Mesendoderm (in vitro differentiated cells): ENCODE measurements at regions not wholly inside any gene's neighbourhood (a gene's known extent, or its start where the extent isn't known, plus 50 kb on each side); places are given as distances from the start of the nearest gene placed in this dataset.

Experiments used
- DNase-seq: peaks from one replicate; pipeline ENCODE4 v3.0.0; 2013
- H2AK5ac ChIP-seq: 2 replicates; pipeline ENCODE4 v1.6.1; 2013; ENCODE audit warnings: low read length, inconsistent platforms
- H2BK120ac ChIP-seq: 2 replicates; pipeline ENCODE4 v1.6.1; 2013; ENCODE audit warnings: low read depth, mild to moderate bottlenecking, low read length, moderate library complexity, mixed read lengths
- H2BK15ac ChIP-seq: replicated peaks from 2 replicates; pipeline ENCODE4 v1.6.1; 2013; ENCODE audit warnings: low read depth, mild to moderate bottlenecking, moderate library complexity
- H2BK5ac ChIP-seq: 2 replicates; pipeline ENCODE4 v1.6.1; 2013; ENCODE audit warnings: low read length, inconsistent platforms
- H3K18ac ChIP-seq: 2 replicates; pipeline ENCODE4 v1.6.1; 2013; ENCODE audit warnings: mild to moderate bottlenecking, low read length, mixed read lengths
- H3K23ac ChIP-seq: one replicate; pipeline ENCODE4 v1.6.1; 2013; ENCODE audit warnings: low read length
- H3K27ac ChIP-seq: 2 replicates; pipeline ENCODE4 v1.5.1; 2013; ENCODE audit warnings: low read depth, mild to moderate bottlenecking, inconsistent platforms, low read length, moderate library complexity
- H3K27me3 ChIP-seq: 2 replicates; pipeline ENCODE4 v1.6.1; 2013; ENCODE audit warnings: low read length, control low read depth, mild to moderate bottlenecking, inconsistent platforms; ENCODE audit not compliant: insufficient read depth, poor library complexity
- H3K36me3 ChIP-seq: 2 replicates; pipeline ENCODE4 v1.6.1; 2013; ENCODE audit warnings: low read length, inconsistent platforms; ENCODE audit not compliant: control insufficient read depth, insufficient read depth
- H3K4ac ChIP-seq: one replicate; pipeline ENCODE4 v1.6.1; 2013; ENCODE audit warnings: low read depth, mild to moderate bottlenecking, low read length, moderate library complexity
- H3K4me1 ChIP-seq: 2 replicates; pipeline ENCODE4 v1.6.1; 2013; ENCODE audit warnings: low read depth, low read length, inconsistent platforms; ENCODE audit not compliant: control insufficient read depth
- H3K4me2 ChIP-seq: 2 replicates; pipeline ENCODE4 v1.6.1; 2013; ENCODE audit warnings: low read length
- H3K4me3 ChIP-seq: 2 replicates; pipeline ENCODE4 v1.5.1; 2013; ENCODE audit warnings: mild to moderate bottlenecking, low read length
- H3K56ac ChIP-seq: one replicate; pipeline ENCODE4 v1.6.1; 2013; ENCODE audit warnings: low read length
- H3K79me1 ChIP-seq: 2 replicates; pipeline ENCODE4 v1.6.1; 2013; ENCODE audit warnings: low read length, inconsistent platforms
- H3K79me2 ChIP-seq: 2 replicates; pipeline ENCODE4 v1.6.1; 2013; ENCODE audit warnings: mild to moderate bottlenecking, low read length; ENCODE audit not compliant: control insufficient read depth, insufficient read depth
- H3K9ac ChIP-seq: 2 replicates; pipeline ENCODE4 v1.6.1; 2013; ENCODE audit warnings: low read length, inconsistent platforms
- H4K5ac ChIP-seq: one replicate; pipeline ENCODE4 v1.6.1; 2013; ENCODE audit warnings: low read length
- H4K8ac ChIP-seq: one replicate; pipeline ENCODE4 v1.6.1; 2013; ENCODE audit warnings: low read depth, mild to moderate bottlenecking, control low read depth, low read length, moderate library complexity
- WGBS: extraction: QIAGEN DNeasy Blood & Tissue Kit; methylation state at CpG from one replicate; pipeline ENCODE4 v1.1.7; 2013; ENCODE audit warnings: low lambda C conversion rate, missing lambda C conversion rate; ENCODE audit not compliant: insufficient coverage; ENCODE audit errors: extremely low coverage; 5-methylcytosine and 5-hydroxymethylcytosine counted together

DNA sequence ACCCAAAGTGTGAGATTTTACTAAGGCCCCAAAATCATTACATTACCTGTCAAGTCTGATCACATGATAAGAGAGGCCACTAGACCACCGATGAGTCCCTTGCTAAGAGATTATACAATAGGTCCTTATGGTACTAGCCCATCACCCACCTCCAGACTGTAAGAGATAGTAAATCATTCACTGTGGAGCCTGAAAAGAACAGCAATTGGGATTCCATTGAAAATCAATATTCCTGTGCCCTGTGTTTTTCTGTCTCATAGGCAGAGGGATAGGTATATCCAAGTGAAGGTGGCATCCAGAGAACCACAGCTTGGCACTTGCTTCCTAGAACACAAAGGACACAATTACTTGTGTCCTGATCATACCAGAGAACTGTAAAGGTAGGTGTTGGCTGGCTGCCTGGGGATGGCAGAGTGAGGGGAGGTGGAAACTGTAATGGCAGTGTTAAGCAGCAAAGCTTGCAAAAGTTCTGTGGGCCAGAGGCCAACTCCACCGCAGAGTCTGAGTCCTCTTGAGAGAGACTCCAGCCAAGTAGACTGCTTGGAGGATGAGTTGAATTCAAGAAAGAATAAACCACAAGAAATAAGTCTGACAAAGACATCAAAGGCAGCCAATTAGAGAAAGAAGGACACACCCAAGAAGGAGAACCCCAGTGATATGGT, 102.0 kb upstream of the PIEZO2 start:
- no peak overlapping the region for H3K18ac ChIP-seq

GRCh38 chr18:11249391-11249790, 100.0 kb upstream of the PIEZO2 start:
- H2BK120ac ChIP-seq, result no peak overlapping the region
- no peak overlapping the region for H2BK15ac ChIP-seq
- H3K56ac ChIP-seq, result no peak overlapping the region
- no peak overlapping the region for H3K4me3 ChIP-seq
- H3K79me2 ChIP-seq, result no peaks in the 10 kb centered on the region
- WGBS, result no CpG with 5 or more reads among the region's 2 CpGs
- DNase-seq, result no peak
- H3K36me3 ChIP-seq, result no peaks in the 10 kb centered on the region
- no peak overlapping the region for H3K4me2 ChIP-seq
- no peaks in the 10 kb centered on the region for H3K4me1 ChIP-seq
- no peak overlapping the region for H3K27ac ChIP-seq
- H3K79me1 ChIP-seq, result no peaks in the 10 kb centered on the region
- H3K18ac ChIP-seq, result no peak overlapping the region
- H3K27me3 ChIP-seq, result no peaks in the 10 kb centered on the region
- H2AK5ac ChIP-seq, result no peak overlapping the region
- H3K23ac ChIP-seq, result no peak overlapping the region
- no peak overlapping the region for H2BK5ac ChIP-seq
- no peak overlapping the region for H3K9ac ChIP-seq
- no peak overlapping the region for H4K5ac ChIP-seq
- H3K4ac ChIP-seq, result no peak overlapping the region
- no peak overlapping the region for H4K8ac ChIP-seq

More for the DNA sequence above, 102.0 kb upstream of the PIEZO2 start:
- H3K79me2 ChIP-seq, result no peaks in the 10 kb centered on the region
- no peaks in the 10 kb centered on the region for H3K79me1 ChIP-seq
- no peak for DNase-seq
- no peaks in the 10 kb centered on the region for H3K36me3 ChIP-seq
- no peak overlapping the region for H3K4me2 ChIP-seq
- H3K27ac ChIP-seq, result no peak overlapping the region
- WGBS, result no CpG with 5 or more reads among the region's 2 CpGs
- H2BK120ac ChIP-seq, result no peak overlapping the region
- no peak overlapping the region for H4K5ac ChIP-seq
- H3K4me3 ChIP-seq, result no peak overlapping the region
- H3K27me3 ChIP-seq, result no peaks in the 10 kb centered on the region
- no peak overlapping the region for H2BK5ac ChIP-seq
- H3K23ac ChIP-seq, result no peak overlapping the region
- H3K4ac ChIP-seq, result no peak overlapping the region
- no peak overlapping the region for H3K9ac ChIP-seq
- no peak overlapping the region for H3K56ac ChIP-seq
- no peak overlapping the region for H2AK5ac ChIP-seq
- no peak overlapping the region for H2BK15ac ChIP-seq
- H3K4me1 ChIP-seq, result no peaks in the 10 kb centered on the region
- H4K8ac ChIP-seq, result no peak overlapping the region

- Histone ChIP-seq H2BK120ac (no peak overlapping the region), H3K4me1 (no peaks in the 10 kb centered on the region), H3K4ac (no peak overlapping the region), H3K36me3 (no peaks in the 10 kb centered on the region), H3K23ac (no peak overlapping the region), H3K18ac (no peak overlapping the region), H3K4me3 (no peak overlapping the region), H3K4me2 (no peak overlapping the region), H4K8ac (no peak overlapping the region), H3K27me3 (no peaks in the 10 kb centered on the region), H3K9ac (no peak overlapping the region), H2AK5ac (no peak overlapping the region), H2BK5ac (no peak overlapping the region), H3K27ac (no peak overlapping the region), H3K56ac (no peak overlapping the region), H3K79me1 (no peaks in the 10 kb centered on the region), H4K5ac (no peak overlapping the region), H3K79me2 (no peaks in the 10 kb centered on the region), H2BK15ac (no peak overlapping the region)
- no peak for DNase-seq
Measured at GRCh38 chr18:11247381-11247970, 98.1 kb upstream of the PIEZO2 start.

GRCh38 chr18:11246495-11247300, 97.3 kb upstream of the PIEZO2 start:
- Histone ChIP-seq H3K9ac (no peak overlapping the region), H3K4me3 (no peak overlapping the region), H2AK5ac (no peak overlapping the region), H3K4ac (no peak overlapping the region), H3K56ac (no peak overlapping the region), H4K8ac (no peak overlapping the region), H3K4me1 (no peaks in the 10 kb centered on the region), H3K36me3 (no peaks in the 10 kb centered on the region), H3K23ac (no peak overlapping the region), H2BK15ac (no peak overlapping the region), H2BK120ac (no peak overlapping the region), H3K18ac (no peak overlapping the region), H3K79me1 (no peaks in the 10 kb centered on the region), H3K79me2 (no peaks in the 10 kb centered on the region), H3K27me3 (no peaks in the 10 kb centered on the region), H4K5ac (no peak overlapping the region), H3K4me2 (no peak overlapping the region), H3K27ac (no peak overlapping the region), H2BK5ac (no peak overlapping the region)
- WGBS, result no CpG with 5 or more reads among the region's 16 CpGs
- no peak for DNase-seq

GRCh38 chr18:11245879-11246278, 96.5 kb upstream of the PIEZO2 start:
- no peak overlapping the region for H3K18ac ChIP-seq
- H3K79me1 ChIP-seq, result no peaks in the 10 kb centered on the region
- no peak overlapping the region for H2BK15ac ChIP-seq
- H3K9ac ChIP-seq, result no peak overlapping the region
- H3K23ac ChIP-seq, result no peak overlapping the region
- no peak overlapping the region for H3K4me3 ChIP-seq
- no peak overlapping the region for H3K4ac ChIP-seq
- H3K79me2 ChIP-seq, result no peaks in the 10 kb centered on the region
- H3K27ac ChIP-seq, result no peak overlapping the region
- H3K27me3 ChIP-seq, result no peaks in the 10 kb centered on the region
- H4K5ac ChIP-seq, result no peak overlapping the region
- H3K4me2 ChIP-seq, result no peak overlapping the region
- H2AK5ac ChIP-seq, result no peak overlapping the region
- no CpG with 5 or more reads among the region's 2 CpGs for WGBS
- no peaks in the 10 kb centered on the region for H3K4me1 ChIP-seq
- H3K56ac ChIP-seq, result no peak overlapping the region
- H4K8ac ChIP-seq, result no peak overlapping the region
- H2BK120ac ChIP-seq, result no peak overlapping the region
- H2BK5ac ChIP-seq, result no peak overlapping the region
- no peaks in the 10 kb centered on the region for H3K36me3 ChIP-seq
- DNase-seq, result no peak
